Sciatic nerve (tissue), 2 donors: ENCODE measurements at regions not wholly inside any gene's neighbourhood (a gene's known extent, or its start where the extent isn't known, plus 50 kb on each side); places are given as distances from the start of the nearest gene placed in this dataset.
A peak's percentile ranks its signal among the peaks of the same experiment; 100 is the strongest.

Experiments used
- ATAC-seq: fragments of 200-7000 bp; cut with Tn5 transposase; one replicate; pipeline ENCODE4 v1.9.1; 2020; ENCODE audit warnings: mild to moderate bottlenecking, moderate library complexity
- DNase-seq: peaks from one replicate; pipeline ENCODE4 v3.0.0-alpha.2; 2020; ENCODE audit warnings: low spot score
- intact Hi-C: fragments of 100-400 bp; cut with DNase I; formaldehyde crosslinking; loops from one replicate; pipeline ENCODE4 v1.14.2; 2022
- donor health status: DM: no; HTN: no; CAD: no.
- donor health status: DM: no; HTN: no; CAD: no.

DNA sequence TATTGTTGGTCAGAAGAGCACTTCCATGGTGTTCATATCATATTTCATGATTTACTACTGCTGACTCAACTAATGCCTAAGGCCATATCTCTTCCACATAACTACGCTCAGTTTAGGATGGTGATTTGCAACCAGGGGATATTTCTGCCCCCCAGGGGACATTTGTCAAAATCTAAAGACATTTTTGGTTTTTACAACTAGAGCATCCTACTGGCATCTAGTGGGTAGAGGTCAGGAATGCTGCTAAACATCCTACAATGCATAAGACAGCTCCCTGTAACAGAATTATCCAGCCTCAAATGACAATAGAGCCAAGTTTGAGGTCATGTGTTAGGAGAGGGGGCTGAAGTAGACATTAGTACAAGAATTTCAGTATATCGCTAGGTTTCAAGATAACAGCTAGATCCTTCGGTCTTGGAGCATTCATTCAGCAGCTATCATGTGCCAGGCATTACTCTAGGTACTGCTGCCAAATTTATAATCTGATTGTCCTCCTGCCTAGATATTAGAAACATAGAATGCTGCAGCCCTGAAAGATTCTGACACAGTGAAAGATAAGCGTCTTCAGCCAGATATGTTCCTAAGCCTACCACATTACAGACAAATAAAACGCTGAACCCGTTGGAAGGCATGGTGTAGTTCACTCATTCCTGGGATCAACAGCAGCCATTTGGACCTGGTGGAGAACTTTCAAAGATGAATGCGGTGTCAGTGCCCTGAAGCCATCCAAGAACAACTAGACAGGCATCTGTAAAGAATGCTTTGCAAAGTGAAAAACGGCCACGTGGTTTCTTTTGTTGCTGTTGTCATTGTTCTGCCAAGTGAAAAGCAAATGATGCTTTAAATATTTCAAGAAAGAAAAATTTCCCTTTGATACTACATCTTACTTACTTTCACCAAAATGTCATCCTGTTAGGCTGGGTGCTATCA, 55.5 kb upstream of the FST start:
- DNase-seq (no peak), ATAC-seq (peak; percentile 22)
- intact Hi-C loops, result loop anchor here (10.0 kb wide), 1 partner anchor 790 kb away; no protein-coding TSS in a partner anchor

DNA sequence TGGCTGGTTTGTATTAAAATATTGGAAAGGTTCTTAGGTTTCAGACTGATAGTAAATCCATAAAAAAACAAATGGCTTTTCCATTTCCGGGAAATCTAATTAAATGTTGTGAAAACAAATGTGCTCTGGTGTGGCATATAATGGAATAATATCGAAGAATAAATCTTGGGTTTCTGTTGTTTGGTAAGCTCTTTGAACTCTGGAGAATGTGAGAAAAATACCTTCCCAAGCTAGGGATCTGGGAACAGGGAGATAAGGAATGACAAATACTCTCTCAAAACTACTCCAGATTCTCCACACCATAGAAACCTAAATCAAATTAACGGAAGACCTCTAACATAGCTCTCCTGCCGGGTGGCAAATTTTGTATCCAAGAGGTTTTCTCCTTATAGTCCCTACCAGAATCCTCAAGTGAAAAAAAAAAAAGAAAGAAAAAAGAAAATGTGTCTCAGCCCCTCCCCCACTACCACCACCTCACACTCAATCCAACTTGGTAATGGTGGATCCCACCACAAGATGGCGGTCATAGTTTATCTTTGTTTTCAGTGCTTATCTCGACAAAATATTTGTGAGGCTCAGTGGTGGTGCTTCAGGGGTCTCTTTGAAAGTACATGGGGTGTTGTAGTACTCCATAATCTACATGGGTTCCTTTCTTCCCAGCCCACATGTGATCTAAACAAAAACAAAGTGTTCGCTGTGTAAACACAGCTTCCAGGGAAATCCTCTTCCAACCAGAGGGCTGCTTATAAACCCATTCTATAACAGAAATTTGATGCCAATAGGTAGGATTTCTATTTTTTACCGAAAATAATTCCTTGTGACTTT, 54.5 kb upstream of the FST start:
- intact Hi-C loops, result loop anchor here (10.0 kb wide), 1 partner anchor 789 kb away; no protein-coding TSS in a partner anchor
- peak; percentile 33 for ATAC-seq
- DNase-seq, result no peak

DNA sequence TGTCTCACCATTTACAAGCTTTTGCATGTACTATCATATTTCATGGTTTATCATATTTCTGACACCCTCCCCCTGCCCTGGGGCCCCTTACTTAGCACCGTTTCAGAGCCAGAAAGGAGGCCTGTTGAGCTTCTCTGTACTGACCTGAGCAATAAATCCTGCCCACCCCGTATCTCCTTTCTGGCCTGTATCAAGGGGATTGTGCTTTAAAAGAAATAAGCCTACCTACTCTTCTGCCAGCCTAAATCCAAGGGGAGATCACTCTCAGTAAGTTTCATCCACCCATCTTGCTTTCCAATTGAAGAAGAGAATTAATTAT, 54.0 kb upstream of the FST start:
- no peak for DNase-seq
- ATAC-seq, result no peak
- intact Hi-C loops, result loop anchor here (10.0 kb wide), 1 partner anchor 788 kb away; no protein-coding TSS in a partner anchor

DNA sequence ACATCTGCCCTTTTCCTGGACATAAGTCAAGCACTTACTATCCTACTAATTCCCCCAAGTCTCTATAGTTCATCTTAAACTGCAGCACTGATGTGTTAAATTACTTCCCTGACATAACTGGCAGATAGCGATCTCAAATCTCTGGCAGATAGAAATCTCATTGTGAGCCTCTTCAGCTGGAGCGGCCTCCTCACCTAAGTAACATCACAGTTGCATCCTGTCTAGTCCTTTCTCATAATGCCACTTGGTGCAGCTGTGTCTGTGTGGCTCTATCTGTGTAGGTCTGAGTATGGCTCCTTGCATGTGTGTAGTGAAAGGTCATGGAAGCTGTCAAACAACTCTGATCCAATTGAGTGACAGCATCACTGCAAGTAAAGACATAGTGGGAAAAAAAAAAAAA, 53.6 kb upstream of the FST start:
- no peak for ATAC-seq
- DNase-seq, result no peak
- intact Hi-C loops, result loop anchor here (10.0 kb wide), 1 partner anchor 788 kb away; no protein-coding TSS in a partner anchor

DNA sequence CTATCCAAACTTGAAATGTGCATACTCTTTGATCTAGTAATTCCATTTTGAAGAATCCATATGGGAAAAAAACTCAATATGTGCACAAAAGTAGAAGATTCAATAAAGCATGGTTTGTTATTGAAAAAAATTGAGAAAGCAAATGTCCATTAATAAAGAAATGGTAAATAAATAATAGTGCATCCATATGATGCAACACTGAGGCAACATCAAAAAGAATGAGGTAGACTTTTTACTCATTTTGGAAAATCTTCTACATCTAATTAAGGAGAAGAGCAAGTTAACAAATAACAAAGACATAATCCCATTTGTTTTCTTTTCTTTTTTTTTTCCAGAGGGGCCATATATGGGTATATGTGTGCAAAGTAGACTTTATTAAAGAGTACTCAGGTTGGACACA, 52.5 kb upstream of the FST start:
- DNase-seq (no peak), ATAC-seq (no peak)
- intact Hi-C loops, result loop anchor here (10.0 kb wide), 1 partner anchor 787 kb away; no protein-coding TSS in a partner anchor

DNA sequence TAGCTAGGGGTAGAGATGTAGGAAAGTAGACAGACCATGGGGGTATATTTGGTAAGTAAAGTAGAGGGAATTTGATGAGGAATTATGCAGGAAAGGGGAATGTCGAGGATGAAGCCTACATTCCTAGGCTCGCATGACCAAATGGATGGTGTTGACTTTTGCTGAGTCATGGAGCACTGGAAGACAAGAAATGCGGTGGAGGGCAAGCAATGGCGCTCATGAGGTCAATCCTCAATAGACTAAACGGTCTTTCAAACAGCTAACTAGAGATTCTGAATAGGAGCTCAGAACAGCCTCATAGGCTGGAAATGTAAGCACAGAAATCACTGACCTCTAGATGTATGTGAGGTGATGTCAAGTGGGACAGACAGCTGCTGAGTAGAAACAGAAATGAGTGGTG, 50.7 kb upstream of the FST start:
- intact Hi-C loops, result loop anchor here (10.0 kb wide), 1 partner anchor 785 kb away; no protein-coding TSS in a partner anchor
- DNase-seq (no peak), ATAC-seq (no peak)

DNA sequence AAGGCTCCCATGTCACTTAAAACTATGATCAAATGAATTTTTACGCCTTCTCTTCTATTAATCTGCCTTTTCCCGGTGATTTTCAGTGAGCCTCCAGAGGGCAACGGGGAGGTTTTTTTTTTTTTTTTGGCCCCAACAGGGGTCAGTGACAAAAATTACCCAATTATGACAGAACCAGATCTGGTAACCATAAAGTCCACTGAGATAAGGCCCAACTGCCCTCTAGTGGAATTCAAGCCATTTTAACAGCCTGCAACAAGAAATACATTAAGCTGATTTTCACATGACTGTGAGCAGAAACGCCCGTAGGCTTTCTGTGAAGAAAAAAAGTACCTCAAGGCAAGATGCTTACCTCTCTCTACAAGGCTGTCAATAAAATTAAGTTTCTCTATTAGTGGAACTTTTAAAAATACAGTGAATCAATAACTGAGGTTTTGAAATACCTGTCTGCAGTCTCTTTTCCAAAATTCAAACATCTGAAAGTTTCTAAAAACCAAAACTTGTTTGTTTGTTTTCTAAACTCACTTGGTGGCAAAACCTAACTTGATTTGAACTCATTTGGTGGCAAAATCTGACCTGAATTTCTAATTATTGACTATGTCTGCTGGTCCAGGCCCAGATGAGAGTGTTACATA, 49.7 kb upstream of the FST start:
- DNase-seq, result no peak
- peak; percentile 67 for ATAC-seq
- intact Hi-C loops, result no loop called here
